ENCODE measurements at regions not wholly inside any gene's neighbourhood (a gene's known extent, or its start where the extent isn't known, plus 50 kb on each side); places are given as distances from the start of the nearest gene placed in this dataset.

- WGBS (ENCODE audit: insufficient coverage, low coverage, missing lambda C conversion rate), result 0% methylated on average over 4 of the region's 6 CpGs
- CTCF ChIA-PET (ENCODE audit: low intra/inter-chr PET ratio), result no interaction called here
- Histone ChIP-seq H4K20me1 (replicated peaks; ENCODE audit: control insufficient read depth, insufficient read depth, low read length) (no peaks in the 10 kb centered on the region), H3K4me1 (replicated peaks in 1 of 2; ENCODE audit: control insufficient read depth in 2 of 2, insufficient read depth in 2 of 2, low read length in 2 of 2) (no peaks in the 10 kb centered on the region), H3K9me1 (ENCODE audit: control insufficient read depth, insufficient read depth, low read length) (no peaks in the 10 kb centered on the region), H3K9ac (ENCODE audit: insufficient read depth in 1 of 2, low read depth in 2 of 2, low read length in 2 of 2) (no peak overlapping the region), H3K4me3 (no peak overlapping the region), H3K36me3 (ENCODE audit: control insufficient read depth, insufficient read depth, low read length) (no peaks in the 10 kb centered on the region), H3K9me3 (replicated peaks; ENCODE audit: control insufficient read depth, insufficient read depth, low read depth, low read length) (no peaks in the 10 kb centered on the region), H3K27ac (ENCODE audit: extremely low read depth, low read depth, low read length) (no peak overlapping the region), H3K4me2 (ENCODE audit: insufficient read depth, low read length) (no peak overlapping the region), H3K27me3 (ENCODE audit: control insufficient read depth in 2 of 2, insufficient read depth in 2 of 2, low read length in 2 of 2) (no peaks in the 10 kb centered on the region), H2AFZ (ENCODE audit: low read depth, low read length) (no peak overlapping the region), H3K79me2 (ENCODE audit: control insufficient read depth, insufficient read depth, low read length) (no peaks in the 10 kb centered on the region)
- in situ Hi-C loops (cut with MboI), result no loop called here
- FAIRE-seq, result no peak
- intact Hi-C loops (cut with micrococcal nuclease), result no loop called here
- no peak for ATAC-seq
- POLR2A ChIA-PET, result no interaction called here
- DNase-seq (ENCODE audit: extremely low read depth in 1 of 4, low spot score in 3 of 4), result no peak
- BruUV-seq (replicated peaks), result no TSS peak
- no peak for TF ChIP-seq ZNF77 (CRISPR knock-in tag; IDR thresholded peaks at IDR 0.05)
- no peak for TF ChIP-seq ZNF431 (CRISPR knock-in tag; IDR thresholded peaks at IDR 0.05)
- no peak for TF ChIP-seq SNAPC5 (CRISPR knock-in tag; IDR thresholded peaks at IDR 0.05)
- TF ChIP-seq ZBTB43 (CRISPR knock-in tag; IDR thresholded peaks at IDR 0.05), result no peak
- no peak for TF ChIP-seq ZNF830 (CRISPR knock-in tag; IDR thresholded peaks at IDR 0.05)
- TF ChIP-seq MEF2D (tag; conservative IDR thresholded peaks at IDR 0.05; ENCODE audit: low read depth), result no peak
- TF ChIP-seq RFX1 (IDR thresholded peaks at IDR 0.05), result no peak
- no peak for TF ChIP-seq CBFA2T2 (conservative IDR thresholded peaks at IDR 0.05)
- TF ChIP-seq ATF2 (CRISPR knock-in tag; IDR thresholded peaks at IDR 0.05), result no peak
- no peak for TF ChIP-seq DEAF1 (CRISPR knock-in tag; IDR thresholded peaks at IDR 0.05)
- no peak for TF ChIP-seq RBM15 (IDR thresholded peaks at IDR 0.05; ENCODE audit: insufficient read depth, low read length)
- TF ChIP-seq ZNF696 (CRISPR knock-in tag; conservative IDR thresholded peaks at IDR 0.05), result no peak
- no peak for TF ChIP-seq FOXA1 (IDR thresholded peaks at IDR 0.05; ENCODE audit: borderline replicate concordance)
- no peak for TF ChIP-seq ZNF395 (CRISPR knock-in tag; IDR thresholded peaks at IDR 0.05)
- TF ChIP-seq SIN3B (IDR thresholded peaks at IDR 0.05; ENCODE audit: low read depth), result no peak
- no peak for TF ChIP-seq FOXK2 (conservative IDR thresholded peaks at IDR 0.05 in 1 of 2, IDR thresholded peaks at IDR 0.05 in 1 of 2; ENCODE audit: low read depth in 2 of 2)
- TF ChIP-seq FIP1L1 (IDR thresholded peaks at IDR 0.05; ENCODE audit: low read depth, low read length, poor library complexity, severe bottlenecking), result no peak
- no peak for TF ChIP-seq HSF4 (CRISPR knock-in tag; IDR thresholded peaks at IDR 0.05; ENCODE audit: borderline replicate concordance)
These were observed 190.3 kb downstream of the TLE1 start for GRCh38 chr9:81499021-81499454.
